Prostate gland (tissue), 2 donors: ENCODE measurements at regions not wholly inside any gene's neighbourhood (a gene's known extent, or its start where the extent isn't known, plus 50 kb on each side); places are given as distances from the start of the nearest gene placed in this dataset.

ENCODE experiments used
- POLR2A ChIP-seq: fragments of 450-650 bp; IDR thresholded peaks from one replicate; pipeline ENCODE4 v1.6.1; 2016; ENCODE audit warnings: antibody characterized with exemption, mild to moderate bottlenecking
- TF ChIP-seq, protein P1 (sequence below), 4 experiments: fragments of 200-600 bp in 2 of 4; fragments of 450-650 bp in 2 of 4; sonication (generic) in 2 of 4; IDR thresholded peaks; 1 replicate in 3 of 4; 2 replicates in 1 of 4; pipeline ENCODE4 v1.5.1; 2016 to 2019; ENCODE audit warnings: antibody characterized with exemption in 4 of 4, mild to moderate bottlenecking in 2 of 4, moderate library complexity in 2 of 4

DNA sequence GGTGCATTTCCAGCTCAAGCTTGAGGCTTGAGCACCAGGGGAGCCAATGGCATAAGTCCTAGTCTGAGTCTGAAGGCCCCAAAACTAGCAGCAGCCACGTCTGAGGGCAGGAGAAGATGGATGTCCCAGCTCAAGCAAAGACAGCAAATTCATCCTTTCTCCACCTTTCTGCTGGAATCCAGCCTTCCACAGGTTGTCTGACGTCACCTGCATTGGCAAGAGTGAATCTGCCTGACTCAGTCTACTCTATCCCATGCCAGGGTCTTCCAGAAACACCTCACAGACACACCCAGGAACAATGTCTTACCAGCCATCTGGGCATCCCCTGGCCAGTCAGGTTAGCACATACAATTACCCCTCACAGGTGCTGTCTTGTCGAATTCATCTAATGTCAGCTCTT lies 76.2 kb upstream of the SOX11 start:
- no peak for TF ChIP-seq POLR2A
- TF ChIP-seq, protein P1, sequence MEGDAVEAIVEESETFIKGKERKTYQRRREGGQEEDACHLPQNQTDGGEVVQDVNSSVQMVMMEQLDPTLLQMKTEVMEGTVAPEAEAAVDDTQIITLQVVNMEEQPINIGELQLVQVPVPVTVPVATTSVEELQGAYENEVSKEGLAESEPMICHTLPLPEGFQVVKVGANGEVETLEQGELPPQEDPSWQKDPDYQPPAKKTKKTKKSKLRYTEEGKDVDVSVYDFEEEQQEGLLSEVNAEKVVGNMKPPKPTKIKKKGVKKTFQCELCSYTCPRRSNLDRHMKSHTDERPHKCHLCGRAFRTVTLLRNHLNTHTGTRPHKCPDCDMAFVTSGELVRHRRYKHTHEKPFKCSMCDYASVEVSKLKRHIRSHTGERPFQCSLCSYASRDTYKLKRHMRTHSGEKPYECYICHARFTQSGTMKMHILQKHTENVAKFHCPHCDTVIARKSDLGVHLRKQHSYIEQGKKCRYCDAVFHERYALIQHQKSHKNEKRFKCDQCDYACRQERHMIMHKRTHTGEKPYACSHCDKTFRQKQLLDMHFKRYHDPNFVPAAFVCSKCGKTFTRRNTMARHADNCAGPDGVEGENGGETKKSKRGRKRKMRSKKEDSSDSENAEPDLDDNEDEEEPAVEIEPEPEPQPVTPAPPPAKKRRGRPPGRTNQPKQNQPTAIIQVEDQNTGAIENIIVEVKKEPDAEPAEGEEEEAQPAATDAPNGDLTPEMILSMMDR (IDR thresholded peaks at IDR 0.05): no peak
